ENCODE measurements at regions not wholly inside any gene's neighbourhood (a gene's known extent, or its start where the extent isn't known, plus 50 kb on each side); places are given as distances from the start of the nearest gene placed in this dataset.
A peak's percentile ranks its signal among the peaks of the same experiment; 100 is the strongest.

GRCh38 chr18:27614951-27615844, 430.1 kb upstream of the CHST9 start:
- no peak overlapping the region for H3K4me3 ChIP-seq (ENCODE audit: low read depth, low read length)
- H3K36me3 ChIP-seq (ENCODE audit: control insufficient read depth, insufficient read depth, low read length) = no peaks in the 10 kb centered on the region
- H3K27me3 ChIP-seq (ENCODE audit: control insufficient read depth, insufficient read depth, low read length) = no peaks in the 10 kb centered on the region
- TF ChIP-seq CTCF (IDR thresholded peaks at IDR 0.05; ENCODE audit: insufficient read depth, low read length, severe bottlenecking) = no peak
- FAIRE-seq = no peak
- no peak for DNase-seq (ENCODE audit: low read depth)

- TF ChIP-seq CTCF (IDR thresholded peaks at IDR 0.05; ENCODE audit: insufficient read depth, low read length, severe bottlenecking) = no peak
- Histone ChIP-seq H3K36me3 (ENCODE audit: control insufficient read depth, insufficient read depth, low read length) (no peaks in the 10 kb centered on the region), H3K27me3 (ENCODE audit: control insufficient read depth, insufficient read depth, low read length) (no peaks in the 10 kb centered on the region), H3K4me3 (ENCODE audit: low read depth, low read length) (no peak overlapping the region)
- FAIRE-seq (no peak), DNase-seq (ENCODE audit: low read depth) (no peak)
Observed at GRCh38 chr18:27609221-27609620, 424.1 kb upstream of the CHST9 start.

DNA sequence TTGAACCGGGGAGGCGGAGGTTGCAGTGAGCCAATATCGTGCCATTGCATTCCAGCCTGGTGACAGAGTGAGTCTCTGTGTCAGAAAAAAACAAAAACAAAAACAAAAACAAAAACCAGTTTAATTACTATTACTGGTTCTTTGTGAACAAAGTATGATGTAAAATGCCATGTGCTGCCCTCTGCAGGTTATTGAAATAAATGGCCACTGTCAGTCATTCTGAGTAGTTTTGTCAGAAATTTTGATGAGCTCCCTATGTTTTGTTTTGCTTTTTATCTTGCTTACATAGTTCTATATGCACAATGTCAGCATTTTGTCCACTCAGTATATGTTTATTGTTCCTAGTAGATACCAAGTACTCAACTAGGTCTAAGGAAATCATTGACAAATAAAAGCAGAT, 423.6 kb upstream of the CHST9 start:
- H3K36me3 ChIP-seq (ENCODE audit: control insufficient read depth, insufficient read depth, low read length) = no peaks in the 10 kb centered on the region
- no peak for FAIRE-seq
- peak; percentile 60 for TF ChIP-seq CTCF (IDR thresholded peaks at IDR 0.05; ENCODE audit: insufficient read depth, low read length, severe bottlenecking)
- no peaks in the 10 kb centered on the region for H3K27me3 ChIP-seq (ENCODE audit: control insufficient read depth, insufficient read depth, low read length)
- no peak overlapping the region for H3K4me3 ChIP-seq (ENCODE audit: low read depth, low read length)
- DNase-seq (ENCODE audit: low read depth) = peak; percentile 7

DNA sequence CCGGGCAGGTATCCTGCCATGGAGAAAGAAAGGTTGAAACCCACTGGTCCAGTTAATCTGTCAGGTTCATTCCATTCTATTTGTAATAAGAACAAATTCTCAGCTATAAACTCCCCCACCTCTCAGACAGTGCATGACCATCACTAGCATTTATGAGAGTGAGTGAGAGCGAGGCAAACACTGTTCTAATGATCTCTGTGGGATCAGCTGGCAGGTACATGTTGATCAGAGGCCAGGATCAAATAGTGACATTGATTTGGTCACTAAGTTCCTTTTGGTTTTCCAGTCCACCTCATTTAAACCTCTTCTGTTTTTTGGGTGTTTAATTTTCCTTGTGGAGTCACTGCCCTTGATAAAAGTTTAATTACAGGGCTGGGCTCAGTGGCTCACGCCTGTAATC, 423.1 kb upstream of the CHST9 start:
- Histone ChIP-seq H3K27me3 (ENCODE audit: control insufficient read depth, insufficient read depth, low read length) (no peaks in the 10 kb centered on the region), H3K4me3 (ENCODE audit: low read depth, low read length) (no peak overlapping the region), H3K36me3 (ENCODE audit: control insufficient read depth, insufficient read depth, low read length) (no peaks in the 10 kb centered on the region)
- FAIRE-seq = no peak
- no peak for TF ChIP-seq CTCF (IDR thresholded peaks at IDR 0.05; ENCODE audit: insufficient read depth, low read length, severe bottlenecking)
- DNase-seq (ENCODE audit: low read depth) = no peak

DNA sequence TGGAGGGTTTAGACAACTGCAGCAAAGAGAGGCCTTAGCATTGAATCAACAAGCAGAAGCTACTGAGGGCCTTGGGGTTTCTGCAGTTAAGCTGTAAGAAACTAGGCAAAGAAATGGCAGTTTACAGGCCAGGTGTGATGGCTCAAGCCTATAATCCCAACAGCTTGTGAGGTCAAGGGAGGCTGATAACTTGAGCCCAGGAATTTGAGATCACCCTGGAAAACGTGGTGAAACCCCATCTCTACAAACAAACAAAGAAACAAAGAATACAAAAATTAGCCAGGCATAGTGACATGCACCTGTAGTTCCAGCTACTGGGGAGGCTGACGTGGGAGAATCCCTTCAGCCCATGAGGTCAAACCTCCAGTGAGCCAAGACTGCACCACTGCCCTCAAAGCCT, 421.6 kb upstream of the CHST9 start:
- DNase-seq (ENCODE audit: low read depth) = no peak
- TF ChIP-seq CTCF (IDR thresholded peaks at IDR 0.05; ENCODE audit: insufficient read depth, low read length, severe bottlenecking) = no peak
- H3K27me3 ChIP-seq (ENCODE audit: control insufficient read depth, insufficient read depth, low read length) = no peaks in the 10 kb centered on the region
- H3K36me3 ChIP-seq (ENCODE audit: control insufficient read depth, insufficient read depth, low read length) = no peaks in the 10 kb centered on the region
- no peak for FAIRE-seq
- H3K4me3 ChIP-seq (ENCODE audit: low read depth, low read length) = no peak overlapping the region

All from bronchial epithelial cell (primary cell).